CD14-positive monocyte (primary cell): ENCODE measurements at regions not wholly inside any gene's neighbourhood (a gene's known extent, or its start where the extent isn't known, plus 50 kb on each side); places are given as distances from the start of the nearest gene placed in this dataset.

Experiments used
- DNase-seq, 3 donors: peaks; one replicate each; pipeline ENCODE4 v3.0.0-alpha.2; 2011 to 2022
- H2AFZ ChIP-seq: 2 replicates; pipeline ENCODE4 v1.6.0; 2012; ENCODE audit warnings: mild to moderate bottlenecking, low read depth, low read length, inconsistent platforms; ENCODE audit not compliant: insufficient read depth, poor library complexity, severe bottlenecking
- H3K27ac ChIP-seq, 2 donors: 1 replicate in 1 of 2; 2 replicates in 1 of 2; pipeline ENCODE4 v1.5.1; 2012 to 2013; ENCODE audit warnings: low read length in 2 of 2, control low read depth in 1 of 2, inconsistent platforms in 1 of 2, low read depth in 1 of 2, mild to moderate bottlenecking in 1 of 2
- H3K27me3 ChIP-seq, 2 donors: one replicate each; pipeline versions ENCODE4 v1.6.0 to v1.6.1; 2011 to 2013; ENCODE audit warnings: low read length in 2 of 2; ENCODE audit not compliant: control insufficient read depth in 2 of 2, insufficient read depth in 2 of 2
- H3K36me3 ChIP-seq, 2 donors: replicated peaks in 1 of 2; 1 replicate in 1 of 2; 2 replicates in 1 of 2; pipeline versions ENCODE4 v1.5.1 to v1.6.1; 2012 to 2013; ENCODE audit warnings: low read length in 2 of 2, control low read depth in 1 of 2, inconsistent platforms in 1 of 2, mild to moderate bottlenecking in 1 of 2; ENCODE audit not compliant: insufficient read depth in 2 of 2, control insufficient read depth in 1 of 2
- H3K4me1 ChIP-seq, 2 donors: 1 replicate in 1 of 2; 2 replicates in 1 of 2; pipeline versions ENCODE4 v1.5.1 to v1.6.1; 2012 to 2013; ENCODE audit warnings: low read length in 2 of 2, control low read depth in 1 of 2, inconsistent platforms in 1 of 2, mild to moderate bottlenecking in 1 of 2, moderate library complexity in 1 of 2; ENCODE audit not compliant: insufficient read depth in 2 of 2, control insufficient read depth in 1 of 2
- H3K4me2 ChIP-seq: replicated peaks from 2 replicates; pipeline ENCODE3; 2012; ENCODE audit warnings: low read length, moderate library complexity, mild to moderate bottlenecking; ENCODE audit not compliant: poor library complexity, severe bottlenecking; ENCODE audit errors: extremely low read depth
- H3K4me3 ChIP-seq, 3 experiments: fragments of 200-600 bp in 1 of 3; sonication (generic) in 1 of 3; replicated peaks in 1 of 3; 1 replicate in 2 of 3; 2 replicates in 1 of 3; pipeline ENCODE4 v1.5.1; 2011 to 2013; ENCODE audit warnings: low read length in 3 of 3, mild to moderate bottlenecking in 3 of 3, control low read depth in 2 of 3, low read depth in 2 of 3, inconsistent platforms in 1 of 3, moderate library complexity in 1 of 3
- H3K79me2 ChIP-seq: 2 replicates; pipeline ENCODE4 v1.6.0; 2012; ENCODE audit warnings: mild to moderate bottlenecking, control low read depth, inconsistent platforms, low read length, moderate library complexity; ENCODE audit not compliant: insufficient read depth
- H3K9ac ChIP-seq: 2 replicates; pipeline ENCODE4 v1.6.0; 2017; ENCODE audit warnings: low read length, mild to moderate bottlenecking; ENCODE audit not compliant: insufficient read depth, poor library complexity, severe bottlenecking
- H3K9me3 ChIP-seq, 2 donors: replicated peaks in 1 of 2; 1 replicate in 1 of 2; 2 replicates in 1 of 2; pipeline versions ENCODE4 v1.5.1 to v1.6.1; 2012 to 2013; ENCODE audit warnings: low read length in 2 of 2, control low read depth in 1 of 2; ENCODE audit not compliant: control insufficient read depth in 1 of 2, insufficient read depth in 1 of 2
- H4K20me1 ChIP-seq: 2 replicates; pipeline ENCODE4 v1.6.0; 2012; ENCODE audit warnings: mild to moderate bottlenecking, low read length, control low read depth, moderate library complexity; ENCODE audit not compliant: insufficient read depth
- H3K27ac Mint-ChIP-seq, 7 donors: one replicate each; pipeline ENCODE4 v1.8.0; 2020; ENCODE audit warnings: mild to moderate bottlenecking in 7 of 7, mixed read lengths in 7 of 7, moderate library complexity in 6 of 7, inconsistent platforms in 2 of 7
- H3K27me3 Mint-ChIP-seq, 3 donors: one replicate each; pipeline ENCODE4 v1.8.0; 2021 to 2022; ENCODE audit warnings: low read depth in 3 of 3, mild to moderate bottlenecking in 3 of 3, mixed read lengths in 3 of 3, moderate library complexity in 3 of 3, inconsistent platforms in 1 of 3
- H3K36me3 Mint-ChIP-seq, 2 donors: one replicate each; pipeline ENCODE4 v1.8.0; 2020; ENCODE audit warnings: mixed read lengths in 2 of 2, inconsistent platforms in 1 of 2, mild to moderate bottlenecking in 1 of 2
- H3K4me1 Mint-ChIP-seq: one replicate; pipeline ENCODE4 v1.8.0; 2020; ENCODE audit warnings: mild to moderate bottlenecking, mixed read lengths
- H3K4me3 Mint-ChIP-seq, 2 donors: one replicate each; pipeline ENCODE4 v1.8.0; 2020; ENCODE audit warnings: mild to moderate bottlenecking in 2 of 2, mixed read lengths in 2 of 2, moderate library complexity in 1 of 2
- H3K9me3 Mint-ChIP-seq, 7 donors: one replicate each; pipeline ENCODE4 v1.8.0; 2020 to 2022; ENCODE audit warnings: mixed read lengths in 7 of 7, mild to moderate bottlenecking in 6 of 7, moderate library complexity in 6 of 7, inconsistent platforms in 2 of 7
- CTCF ChIP-seq: fragments of 200-600 bp; IDR thresholded peaks from one replicate; pipeline ENCODE4 v1.8.0; 2022; ENCODE audit warnings: antibody characterized with exemption, mild to moderate bottlenecking
- WGBS: methylation state at CpG from one replicate; pipeline ENCODE4 v1.1.5; 2013; ENCODE audit warnings: missing lambda C conversion rate; ENCODE audit not compliant: insufficient coverage; 5-methylcytosine and 5-hydroxymethylcytosine counted together
- intact Hi-C, 2 donors: fragments of 100-400 bp; cut with micrococcal nuclease; formaldehyde crosslinking; loops; one replicate each; pipeline versions ENCODE4 v1.15.0 to v1.15.1; 2023

GRCh38 chr20:23178806-23179205 lies 92.7 kb upstream of the CD93 start:
- no peak overlapping the region for H3K9ac ChIP-seq
- H3K36me3 ChIP-seq = no peaks in the 10 kb centered on the region
- intact Hi-C loops = no loop called here
- H3K27ac ChIP-seq = no peak overlapping the region
- Mint-ChIP-seq H3K27ac (no peak overlapping the region), H3K4me3 (no peak overlapping the region), H3K9me3 (peaks cover 0 to 8% (median 0%) of the 10 kb centered on the region in 7 donors), H3K4me1 (peaks cover 10% of the 10 kb centered on the region), H3K27me3 (peaks cover 0 to 2% (median 2%) of the 10 kb centered on the region in 3 donors), H3K36me3 (no peaks in the 10 kb centered on the region)
- no peak for DNase-seq
- WGBS = no CpG with 5 or more reads among the region's 3 CpGs
- no peaks in the 10 kb centered on the region for H4K20me1 ChIP-seq
- TF ChIP-seq CTCF = no peak
- H2AFZ ChIP-seq = no peak overlapping the region
- H3K79me2 ChIP-seq = no peaks in the 10 kb centered on the region
- no peak overlapping the region for H3K4me2 ChIP-seq
- no peaks in the 10 kb centered on the region for H3K27me3 ChIP-seq
- no peaks in the 10 kb centered on the region for H3K4me1 ChIP-seq
- no peaks in the 10 kb centered on the region for H3K9me3 ChIP-seq
- H3K4me3 ChIP-seq = no peak overlapping the region

GRCh38 chr20:23174821-23175220 lies 88.7 kb upstream of the CD93 start:
- Mint-ChIP-seq H3K36me3 (peaks cover 0 to 3% of the 10 kb centered on the region in 2 donors), H3K27ac (no peak overlapping the region), H3K9me3 (peaks cover 0 to 5% (median 0%) of the 10 kb centered on the region in 7 donors), H3K27me3 (peaks cover 0 to 2% (median 2%) of the 10 kb centered on the region in 3 donors), H3K4me1 (peaks cover 19% of the 10 kb centered on the region), H3K4me3 (no peak overlapping the region)
- intact Hi-C loops = no loop called here
- Histone ChIP-seq H3K4me2 (no peak overlapping the region), H3K4me1 (peaks cover 0 to 8% of the 10 kb centered on the region in 2 donors), H4K20me1 (no peaks in the 10 kb centered on the region), H3K9ac (no peak overlapping the region), H3K27me3 (no peaks in the 10 kb centered on the region), H3K4me3 (no peak overlapping the region), H3K36me3 (no peaks in the 10 kb centered on the region), H3K27ac (no peak overlapping the region), H3K9me3 (no peaks in the 10 kb centered on the region), H2AFZ (no peak overlapping the region), H3K79me2 (no peaks in the 10 kb centered on the region)
- no peak for DNase-seq
- no peak for TF ChIP-seq CTCF
- no CpG with 5 or more reads among the region's 3 CpGs for WGBS
